H1 (cell line): ENCODE measurements at regions not wholly inside any gene's neighbourhood (a gene's known extent, or its start where the extent isn't known, plus 50 kb on each side); places are given as distances from the start of the nearest gene placed in this dataset.

ENCODE experiments used
- CTCF ChIA-PET: fragments of 300-600 bp; sonication (Branson Sonifier 250); formaldehyde crosslinking; loops from one replicate; lab custom pipeline; 2021; ENCODE audit not compliant: partially characterized antibody; lab: Charles Lee
- POLR2A ChIA-PET: fragments of 300-600 bp; sonication (Branson Sonifier 250); formaldehyde crosslinking; loops from one replicate; lab custom pipeline; 2021; ENCODE audit warnings: inconsistent platforms; ENCODE audit not compliant: partially characterized antibody; lab: Charles Lee
- DNase-seq, 2 experiments: peaks; one replicate each; pipeline versions ENCODE4 v3.0.0 to v3.0.0-alpha.2; 2010 to 2022; ENCODE audit warnings: low spot score in 2 of 2, low read depth in 1 of 2, mixed read lengths in 1 of 2
- FAIRE-seq: peaks from 2 replicates; lab custom pipeline; 2011; peaks lifted over from hg19 to GRCh38; lab: Jason Lieb, UNC
- H2AFZ ChIP-seq: 2 replicates; pipeline ENCODE4 v1.8.1; 2012; ENCODE audit warnings: low read length, inconsistent platforms
- H2AK5ac ChIP-seq: 2 replicates; pipeline ENCODE4 v1.6.1; 2013; ENCODE audit warnings: low read depth, low read length
- H2BK120ac ChIP-seq: replicated peaks from 2 replicates; pipeline ENCODE3; 2013; ENCODE audit warnings: low read depth, low read length, inconsistent platforms
- H2BK12ac ChIP-seq: 2 replicates; pipeline ENCODE4 v1.6.1; 2013; ENCODE audit warnings: low read depth, low read length
- H2BK15ac ChIP-seq: 2 replicates; pipeline ENCODE4 v1.6.1; 2013; ENCODE audit warnings: low read length
- H2BK20ac ChIP-seq: 2 replicates; pipeline ENCODE4 v1.6.1; 2013; ENCODE audit warnings: low read length
- H2BK5ac ChIP-seq: 2 replicates; pipeline ENCODE4 v1.6.1; 2013; ENCODE audit warnings: low read depth, low read length
- H3K14ac ChIP-seq: 2 replicates; pipeline ENCODE4 v1.6.1; 2013; ENCODE audit warnings: inconsistent platforms; ENCODE audit not compliant: insufficient read length
- H3K18ac ChIP-seq: 2 replicates; pipeline ENCODE4 v1.6.1; 2013; ENCODE audit warnings: low read length; ENCODE audit errors: extremely low read depth
- H3K23ac ChIP-seq: 2 replicates; pipeline ENCODE4 v1.6.1; 2013; ENCODE audit warnings: inconsistent platforms; ENCODE audit not compliant: insufficient read length
- H3K23me2 ChIP-seq: 2 replicates; pipeline ENCODE4 v1.6.1; 2013; ENCODE audit warnings: low read depth, low read length
- H3K27ac ChIP-seq: 2 replicates; pipeline ENCODE4 v1.6.1; 2011; ENCODE audit warnings: low read depth, low read length, inconsistent platforms
- H3K27me3 ChIP-seq, 4 experiments: replicated peaks in 1 of 4; 1 replicate in 1 of 4; 2 replicates in 3 of 4; pipeline versions ENCODE4 v1.6.1 to v1.8.1; 2011 to 2013; ENCODE audit warnings: low read length in 3 of 4, mild to moderate bottlenecking in 3 of 4, inconsistent platforms in 2 of 4, mixed read lengths in 2 of 4, moderate library complexity in 1 of 4; ENCODE audit not compliant: control insufficient read depth in 3 of 4, insufficient read depth in 3 of 4; ENCODE audit errors: extremely low read depth in 1 of 4
- H3K36me3 ChIP-seq, 4 experiments: 2 replicates each; pipeline versions ENCODE4 v1.6.1 to v1.8.1; 2011 to 2013; ENCODE audit warnings: mild to moderate bottlenecking in 4 of 4, low read length in 3 of 4, moderate library complexity in 2 of 4, control low read depth in 1 of 4, inconsistent platforms in 1 of 4; ENCODE audit not compliant: insufficient read depth in 4 of 4, control insufficient read depth in 2 of 4
- H3K4ac ChIP-seq: replicated peaks from 2 replicates; pipeline ENCODE3; 2013; ENCODE audit warnings: low read length, low read depth, mixed read lengths, inconsistent platforms; ENCODE audit not compliant: insufficient read length
- H3K4me1 ChIP-seq, 4 experiments: replicated peaks in 1 of 4; 1 replicate in 1 of 4; 2 replicates in 3 of 4; pipeline versions ENCODE4 v1.6.1 to v1.8.1; 2011 to 2013; ENCODE audit warnings: low read length in 3 of 4, inconsistent platforms in 2 of 4, mixed read lengths in 1 of 4; ENCODE audit not compliant: insufficient read depth in 4 of 4, control insufficient read depth in 3 of 4
- H3K4me2 ChIP-seq, 2 experiments: 2 replicates each; pipeline versions ENCODE4 v1.6.1 to v1.8.1; 2011 to 2013; ENCODE audit warnings: low read depth in 2 of 2, low read length in 2 of 2, control low read depth in 1 of 2, inconsistent platforms in 1 of 2, mild to moderate bottlenecking in 1 of 2; ENCODE audit not compliant: insufficient read depth in 1 of 2
- H3K4me3 ChIP-seq, 4 experiments: fragments of 200-600, 300-600 bp in 1 of 4; sonication (generic), shearing (Covaris generic), sonication (Bioruptor Twin) in 1 of 4; 2 replicates each; pipeline versions ENCODE4 v1.5.1 to v1.8.1; 2011 to 2016; ENCODE audit warnings: low read length in 4 of 4, low read depth in 3 of 4, control low read depth in 2 of 4, inconsistent platforms in 2 of 4, mild to moderate bottlenecking in 2 of 4, mixed read lengths in 1 of 4, moderate library complexity in 1 of 4; ENCODE audit not compliant: insufficient read depth in 2 of 4; ENCODE audit errors: extremely low read depth in 1 of 4
- H3K56ac ChIP-seq: replicated peaks from 2 replicates; pipeline ENCODE3; 2013; ENCODE audit warnings: low read depth, mild to moderate bottlenecking, mixed read lengths, low read length, inconsistent platforms; ENCODE audit not compliant: insufficient read length
- H3K79me1 ChIP-seq: 2 replicates; pipeline ENCODE4 v1.6.1; 2013; ENCODE audit warnings: low read depth, low read length, control low read depth
- H3K79me2 ChIP-seq, 2 experiments: 2 replicates each; pipeline versions ENCODE4 v1.6.1 to v1.8.1; 2012 to 2013; ENCODE audit warnings: low read length in 2 of 2, mild to moderate bottlenecking in 2 of 2, inconsistent platforms in 1 of 2; ENCODE audit not compliant: insufficient read depth in 2 of 2, control insufficient read depth in 1 of 2
- H3K9ac ChIP-seq, 4 experiments: replicated peaks in 1 of 4; 1 replicate in 1 of 4; 2 replicates in 3 of 4; pipeline versions ENCODE4 v1.6.1 to v1.8.1; 2011 to 2013; ENCODE audit warnings: low read depth in 3 of 4, low read length in 3 of 4, control low read depth in 2 of 4, mild to moderate bottlenecking in 2 of 4, moderate library complexity in 2 of 4, inconsistent platforms in 1 of 4; ENCODE audit errors: extremely low read depth in 1 of 4
- H3K9me3 ChIP-seq, 2 experiments: 2 replicates each; pipeline versions ENCODE4 v1.6.1 to v1.8.1; 2012 to 2013; ENCODE audit warnings: mild to moderate bottlenecking in 2 of 2, moderate library complexity in 2 of 2, control low read depth in 1 of 2, inconsistent platforms in 1 of 2, low read depth in 1 of 2, low read length in 1 of 2, mixed read lengths in 1 of 2; ENCODE audit not compliant: insufficient read depth in 2 of 2
- H4K20me1 ChIP-seq, 2 experiments: replicated peaks in 1 of 2; 2 replicates each; pipeline versions ENCODE3 to v1.8.1; 2011 to 2013; ENCODE audit warnings: inconsistent platforms in 2 of 2, low read length in 2 of 2, mild to moderate bottlenecking in 1 of 2; ENCODE audit not compliant: insufficient read depth in 2 of 2, control insufficient read depth in 1 of 2
- H4K5ac ChIP-seq: 2 replicates; pipeline ENCODE4 v1.6.1; 2013; ENCODE audit warnings: low read length, low read depth, mixed read lengths, inconsistent platforms; ENCODE audit not compliant: insufficient read length
- H4K8ac ChIP-seq: 2 replicates; pipeline ENCODE4 v1.8.0; 2013; ENCODE audit warnings: mild to moderate bottlenecking, moderate library complexity, low read length, inconsistent platforms; ENCODE audit not compliant: insufficient read depth; ENCODE audit errors: extremely low read depth
- H4K91ac ChIP-seq: replicated peaks from 2 replicates; pipeline ENCODE3; 2013; ENCODE audit warnings: low read length, mixed read lengths, inconsistent platforms; ENCODE audit not compliant: insufficient read length
- BACH1 ChIP-seq: IDR thresholded peaks from 2 replicates; pipeline ENCODE4 v1.6.1; 2012; ENCODE audit warnings: low read length, improper control_type of control experiment
- CHD1 ChIP-seq: IDR thresholded peaks from 2 replicates; pipeline ENCODE4 v1.6.1; 2012; ENCODE audit warnings: low read depth, low read length, improper control_type of control experiment
- EP300 ChIP-seq, 2 experiments: IDR thresholded peaks; 1 replicate in 1 of 2; 2 replicates in 1 of 2; pipeline ENCODE4 v1.6.1; 2011 to 2012; ENCODE audit warnings: low read depth in 2 of 2, low read length in 2 of 2, mild to moderate bottlenecking in 2 of 2, borderline replicate concordance in 1 of 2, inconsistent platforms in 1 of 2, moderate library complexity in 1 of 2
- JUN ChIP-seq: IDR thresholded peaks from 2 replicates; pipeline ENCODE4 v1.6.1; 2011; ENCODE audit warnings: low read depth, mild to moderate bottlenecking, improper control_type of control experiment, low read length
- NANOG ChIP-seq: IDR thresholded peaks from 2 replicates; pipeline ENCODE4 v1.6.1; 2011; ENCODE audit warnings: low read length, low read depth, mild to moderate bottlenecking, inconsistent platforms; ENCODE audit not compliant: insufficient read depth, poor library complexity, severe bottlenecking
- POLR2AphosphoS5 ChIP-seq: IDR thresholded peaks from 2 replicates; pipeline ENCODE4 v1.6.1; 2011; ENCODE audit warnings: low read depth, low read length
- RBBP5 ChIP-seq: IDR thresholded peaks from 2 replicates; pipeline ENCODE4 v1.7.1; 2012; ENCODE audit warnings: low read depth, mild to moderate bottlenecking, inconsistent platforms, low read length, moderate library complexity, borderline replicate concordance
- RXRA ChIP-seq: IDR thresholded peaks from 2 replicates; pipeline ENCODE4 v1.6.1; 2011; ENCODE audit warnings: low read depth, mild to moderate bottlenecking, low read length, moderate library complexity; ENCODE audit not compliant: insufficient read depth
- SP4 ChIP-seq: IDR thresholded peaks from 2 replicates; pipeline ENCODE4 v1.6.1; 2012; ENCODE audit warnings: low read length, inconsistent platforms
- SUZ12 ChIP-seq: fragments of 200-600 bp; sonication (generic); IDR thresholded peaks from 2 replicates; pipeline ENCODE4 v1.6.1; 2012; ENCODE audit warnings: mild to moderate bottlenecking, inconsistent platforms, low read length, moderate library complexity, mixed read lengths
- USF2 ChIP-seq: IDR thresholded peaks from 2 replicates; pipeline ENCODE4 v1.6.1; 2011; ENCODE audit warnings: low read length, improper control_type of control experiment
- ZNF274 ChIP-seq: IDR thresholded peaks from 2 replicates; pipeline ENCODE4 v1.7.0; 2012; ENCODE audit warnings: low read length, borderline replicate concordance; ENCODE audit errors: extremely low read depth
- WGBS, 2 experiments: shearing (Covaris generic) in 1 of 2; methylation state at CpG; one replicate each; pipeline versions ENCODE4 v1.1.6 to v1.1.7; 2013 to 2015; ENCODE audit warnings: low lambda C conversion rate in 2 of 2, mixed read lengths in 2 of 2, inconsistent platforms in 1 of 2, low coverage in 1 of 2, missing lambda C conversion rate in 1 of 2; ENCODE audit not compliant: insufficient replicate concordance in 2 of 2, insufficient coverage in 1 of 2, insufficient read length in 1 of 2; ENCODE audit errors: extremely low coverage in 1 of 2, missing lambda C conversion rate in 1 of 2; 5-methylcytosine and 5-hydroxymethylcytosine counted together

GRCh38 chr13:82879921-82880320 is 1002.4 kb downstream of the SLITRK1 start:
- no peaks in the 10 kb centered on the region for H3K36me3 ChIP-seq
- no peak overlapping the region for H2BK20ac ChIP-seq
- no peaks in the 10 kb centered on the region for H3K27me3 ChIP-seq
- H4K8ac ChIP-seq: no peak overlapping the region
- H3K27ac ChIP-seq: no peak overlapping the region
- no peaks in the 10 kb centered on the region for H3K79me1 ChIP-seq
- DNase-seq (no peak), FAIRE-seq (no peak)
- H2AK5ac ChIP-seq: no peak overlapping the region
- no peaks in the 10 kb centered on the region for H3K23me2 ChIP-seq
- no peaks in the 10 kb centered on the region for H3K4me1 ChIP-seq
- H3K9me3 ChIP-seq: no peaks in the 10 kb centered on the region
- no peak overlapping the region for H3K9ac ChIP-seq
- no peak overlapping the region for H3K18ac ChIP-seq
- POLR2A ChIA-PET: no interaction called here
- H3K79me2 ChIP-seq: no peaks in the 10 kb centered on the region
- no peak overlapping the region for H3K14ac ChIP-seq
- no peak overlapping the region for H2BK120ac ChIP-seq
- H2AFZ ChIP-seq: no peak overlapping the region
- H4K91ac ChIP-seq: no peak overlapping the region
- no peak overlapping the region for H3K4me2 ChIP-seq
- H4K5ac ChIP-seq: no peak overlapping the region
- no peak overlapping the region for H3K4me3 ChIP-seq
- no peak overlapping the region for H3K23ac ChIP-seq
- H2BK15ac ChIP-seq: no peak overlapping the region
- WGBS, 2 experiments: 93% methylated on average over 1 of the region's 1 CpG; no CpG with 5 or more reads in 1 of the 2 experiments
- no peak overlapping the region for H3K56ac ChIP-seq
- H4K20me1 ChIP-seq: no peaks in the 10 kb centered on the region
- CTCF ChIA-PET: no interaction called here
- no peak overlapping the region for H3K4ac ChIP-seq
- H2BK12ac ChIP-seq: no peak overlapping the region
- no peak overlapping the region for H2BK5ac ChIP-seq
- TF ChIP-seq EP300 (IDR thresholded peaks at IDR 0.05; ENCODE audit: borderline replicate concordance in 1 of 2, low read depth in 2 of 2, low read length in 2 of 2) (no peak), SUZ12 (no peak), ZNF274 (no peak), BACH1 (no peak), POLR2AphosphoS5 (no peak), SP4 (no peak), USF2 (no peak), JUN (no peak), NANOG (no peak), CHD1 (no peak), RXRA (no peak), RBBP5 (no peak)
